ENCODE measurements at regions not wholly inside any gene's neighbourhood (a gene's known extent, or its start where the extent isn't known, plus 50 kb on each side); places are given as distances from the start of the nearest gene placed in this dataset.
"Not testable (repeated sequence)": the region's sequence is repeated elsewhere in the genome, so short reads cannot be mapped to it uniquely, and the experiment has no call there.

DNA sequence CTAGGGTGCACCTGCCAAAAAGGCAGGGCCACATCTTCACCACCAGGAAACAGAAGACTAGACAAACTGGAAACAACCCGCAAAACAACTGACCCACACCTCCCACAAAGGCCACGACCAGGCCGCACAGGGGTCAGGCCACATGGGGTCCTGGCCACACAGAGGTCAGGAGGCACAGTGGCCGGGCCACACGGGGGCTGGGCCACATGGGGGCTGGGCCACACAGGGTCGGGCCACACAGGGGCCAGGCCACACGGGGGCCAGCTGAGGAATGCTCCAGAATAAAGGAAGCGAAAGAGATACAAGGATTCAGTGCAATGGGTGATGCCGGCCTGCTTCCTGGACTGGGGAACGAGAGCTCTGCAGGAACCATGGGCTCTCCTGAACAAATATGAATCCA, 91.6 kb downstream of the OLFM1 start:
- TF ChIP-seq POLR2AphosphoS5 (IDR thresholded peaks at IDR 0.05), result no peak
- TF ChIP-seq POLR2A (IDR thresholded peaks at IDR 0.05), result no peak
- no peak for TF ChIP-seq CTCF (IDR thresholded peaks at IDR 0.05)
- no peak for DNase-seq (ENCODE audit: low spot score in 2 of 2)
- no peak overlapping the region for H3K27ac ChIP-seq
- intact Hi-C loops (cut with DNase I; ENCODE audit: low total_unique reads), result no loop called here
- H3K4me1 ChIP-seq, result no peaks in the 10 kb centered on the region
- H3K9me3 ChIP-seq, result no peaks in the 10 kb centered on the region
- H3K27me3 ChIP-seq, result peaks cover 0 to 32% of the 10 kb centered on the region in 2 donors
- no peaks in the 10 kb centered on the region for H3K36me3 ChIP-seq
- no peak overlapping the region for H3K4me3 ChIP-seq

DNA sequence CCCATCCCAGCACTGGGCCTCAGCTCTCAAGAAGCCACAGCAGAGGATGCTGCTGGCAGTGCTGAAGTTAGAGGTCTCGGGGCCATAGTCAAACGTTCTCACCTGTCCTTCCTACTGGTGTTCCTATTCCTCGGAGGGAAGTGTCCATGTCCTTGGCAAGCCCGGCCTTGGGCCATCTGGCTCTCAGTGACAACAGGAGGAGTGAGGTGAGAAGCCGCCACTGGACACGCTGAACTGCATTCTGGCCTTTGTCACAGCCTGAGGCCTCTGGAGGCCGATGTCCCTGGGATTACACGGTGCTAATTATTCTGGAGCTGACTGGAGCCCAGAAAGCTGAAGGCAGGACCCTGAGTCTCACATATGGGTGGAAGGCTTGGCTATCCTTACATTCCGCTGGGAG, 92.5 kb downstream of the OLFM1 start:
- Histone ChIP-seq H3K36me3 (no peaks in the 10 kb centered on the region), H3K4me1 (no peaks in the 10 kb centered on the region), H3K4me3 (no peak overlapping the region), H3K9me3 (no peaks in the 10 kb centered on the region), H3K27ac (no peak overlapping the region), H3K27me3 (peaks cover 0 to 38% of the 10 kb centered on the region in 2 donors)
- DNase-seq (ENCODE audit: low spot score in 2 of 2), result no peak
- intact Hi-C loops (cut with DNase I; ENCODE audit: low total_unique reads), result no loop called here
- TF ChIP-seq POLR2A (IDR thresholded peaks at IDR 0.05) (no peak), CTCF (IDR thresholded peaks at IDR 0.05) (no peak), POLR2AphosphoS5 (IDR thresholded peaks at IDR 0.05) (no peak)

GRCh38 chr9:135180586-135180985, 93.1 kb downstream of the OLFM1 start:
- H3K36me3 ChIP-seq, result no peaks in the 10 kb centered on the region
- H3K9me3 ChIP-seq, result no peaks in the 10 kb centered on the region
- TF ChIP-seq POLR2AphosphoS5 (IDR thresholded peaks at IDR 0.05), result no peak
- no peak for TF ChIP-seq CTCF (IDR thresholded peaks at IDR 0.05)
- no peak for TF ChIP-seq POLR2A (IDR thresholded peaks at IDR 0.05)
- no peak for DNase-seq (ENCODE audit: low spot score in 2 of 2)
- intact Hi-C loops (cut with DNase I; ENCODE audit: low total_unique reads), result no loop called here
- H3K4me1 ChIP-seq, result no peaks in the 10 kb centered on the region
- peaks cover 0 to 40% of the 10 kb centered on the region in 2 donors for H3K27me3 ChIP-seq
- no peak overlapping the region for H3K4me3 ChIP-seq
- no peak overlapping the region for H3K27ac ChIP-seq

- H3K4me1 ChIP-seq, result no peaks in the 10 kb centered on the region
- no peaks in the 10 kb centered on the region for H3K36me3 ChIP-seq
- H3K27me3 ChIP-seq, result peaks cover 0 to 42% of the 10 kb centered on the region in 2 donors
- intact Hi-C loops (cut with DNase I; ENCODE audit: low total_unique reads), result no loop called here
- H3K27ac ChIP-seq, result no peak overlapping the region
- TF ChIP-seq POLR2AphosphoS5 (IDR thresholded peaks at IDR 0.05) (no peak), CTCF (IDR thresholded peaks at IDR 0.05) (no peak), POLR2A (IDR thresholded peaks at IDR 0.05) (no peak)
- no peak overlapping the region for H3K4me3 ChIP-seq
- H3K9me3 ChIP-seq, result no peaks in the 10 kb centered on the region
- no peak for DNase-seq (ENCODE audit: low spot score in 2 of 2)
These were observed 93.9 kb downstream of the OLFM1 start for GRCh38 chr9:135181336-135181735.

- H3K36me3 ChIP-seq; intact Hi-C loops (cut with DNase I; ENCODE audit: low total_unique reads); H3K4me3 ChIP-seq; H3K9me3 ChIP-seq; H3K4me1 ChIP-seq; H3K27ac ChIP-seq; DNase-seq (ENCODE audit: low spot score in 2 of 2): not testable (repeated sequence)
- H3K27me3 ChIP-seq, result peaks cover 0 to 42% of the 10 kb centered on the region in 2 donors
These were observed 94.4 kb downstream of the OLFM1 start for GRCh38 chr9:135181841-135182240.

DNA sequence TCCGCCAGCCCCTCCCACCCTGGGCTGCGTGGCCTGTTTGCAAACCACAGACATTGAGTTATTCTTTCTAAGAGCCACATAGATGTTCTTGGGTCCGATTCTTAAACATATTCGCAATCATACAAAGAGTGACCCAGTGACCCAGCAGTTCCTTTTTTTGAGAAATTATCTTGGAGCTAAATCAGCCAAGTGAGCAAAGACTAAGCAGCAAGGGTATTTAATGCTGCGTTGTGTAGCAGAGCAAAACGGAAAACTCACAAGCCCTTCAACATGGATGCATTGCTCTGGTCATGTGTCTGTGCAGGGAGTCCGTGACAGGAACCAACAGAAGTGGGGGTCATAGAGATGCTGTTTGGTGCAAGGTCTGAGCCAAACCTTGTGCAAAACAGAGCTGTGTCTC, 95.6 kb downstream of the OLFM1 start:
- intact Hi-C loops (cut with DNase I; ENCODE audit: low total_unique reads), result no loop called here
- no peak for DNase-seq (ENCODE audit: low spot score in 2 of 2)
- Histone ChIP-seq H3K4me3 (no peak overlapping the region), H3K27me3 (peaks cover 0 to 53% of the 10 kb centered on the region in 2 donors), H3K9me3 (no peaks in the 10 kb centered on the region), H3K27ac (no peak overlapping the region), H3K4me1 (no peaks in the 10 kb centered on the region), H3K36me3 (no peaks in the 10 kb centered on the region)
- no peak for TF ChIP-seq POLR2A (IDR thresholded peaks at IDR 0.05)
- no peak for TF ChIP-seq CTCF (IDR thresholded peaks at IDR 0.05)
- no peak for TF ChIP-seq POLR2AphosphoS5 (IDR thresholded peaks at IDR 0.05)

Data from breast epithelium (tissue), 4 donors.